Common myeloid progenitor, CD34-positive (primary cell): ENCODE measurements at regions not wholly inside any gene's neighbourhood (a gene's known extent, or its start where the extent isn't known, plus 50 kb on each side); places are given as distances from the start of the nearest gene placed in this dataset.

Experiments used
- CTCF ChIA-PET: fragments of 350-600 bp; sonication (Branson Sonifier 250); formaldehyde crosslinking; loops from one replicate; lab custom pipeline; 2021; ENCODE audit warnings: antibody characterized with exemption; lab: Charles Lee
- POLR2A ChIA-PET: fragments of 350-600 bp; sonication (Branson Sonifier 250); formaldehyde crosslinking; loops from one replicate; lab custom pipeline; 2021; ENCODE audit warnings: antibody characterized with exemption; lab: Charles Lee
- DNase-seq, 3 donors: peaks; one replicate each; pipeline versions ENCODE4 v3.0.0 to v3.0.0-alpha.2; 2013
- H3K27ac ChIP-seq, 2 experiments: 1 replicate in 1 of 2; 2 replicates in 1 of 2; pipeline ENCODE4 v1.7.0; 2013; ENCODE audit warnings: inconsistent platforms in 2 of 2, low read length in 2 of 2, mild to moderate bottlenecking in 2 of 2, low read depth in 1 of 2, moderate library complexity in 1 of 2; ENCODE audit not compliant: severe bottlenecking in 2 of 2, insufficient read depth in 1 of 2, poor library complexity in 1 of 2
- H3K27me3 ChIP-seq, 5 experiments: replicated peaks in 2 of 5; 1 replicate in 3 of 5; 2 replicates in 2 of 5; pipeline versions ENCODE4 v1.6.1 to v1.7.0; 2013; ENCODE audit warnings: low read length in 4 of 5, mild to moderate bottlenecking in 2 of 5, moderate library complexity in 2 of 5, inconsistent platforms in 1 of 5; ENCODE audit not compliant: insufficient read depth in 5 of 5, control insufficient read depth in 4 of 5
- H3K36me3 ChIP-seq, 4 experiments: 1 replicate in 2 of 4; 2 replicates in 2 of 4; pipeline versions ENCODE4 v1.6.1 to v1.7.0; 2013; ENCODE audit warnings: low read length in 3 of 4, control low read depth in 1 of 4, mild to moderate bottlenecking in 1 of 4; ENCODE audit not compliant: control insufficient read depth in 4 of 4, insufficient read depth in 4 of 4
- H3K4me1 ChIP-seq, 4 experiments: 1 replicate in 3 of 4; 2 replicates in 1 of 4; pipeline versions ENCODE4 v1.6.1 to v1.7.1; 2013; ENCODE audit warnings: low read length in 3 of 4, mild to moderate bottlenecking in 3 of 4, control low read depth in 1 of 4, inconsistent platforms in 1 of 4, moderate library complexity in 1 of 4; ENCODE audit not compliant: control insufficient read depth in 4 of 4, insufficient read depth in 4 of 4; ENCODE audit errors: control extremely low read depth in 1 of 4
- H3K4me3 ChIP-seq, 7 experiments: 1 replicate in 4 of 7; 2 replicates in 3 of 7; pipeline versions ENCODE4 v1.5.1 to v1.7.0; 2013; ENCODE audit warnings: mild to moderate bottlenecking in 7 of 7, low read length in 6 of 7, moderate library complexity in 6 of 7, inconsistent platforms in 2 of 7, low read depth in 2 of 7, control low read depth in 1 of 7; ENCODE audit not compliant: insufficient read depth in 4 of 7, control insufficient read depth in 1 of 7; ENCODE audit errors: extremely low read depth in 1 of 7
- H3K9me3 ChIP-seq, 5 experiments: 1 replicate in 4 of 5; 2 replicates in 1 of 5; pipeline versions ENCODE4 v1.6.1 to v1.7.1; 2013; ENCODE audit warnings: low read length in 4 of 5, mild to moderate bottlenecking in 2 of 5, inconsistent platforms in 1 of 5, low read depth in 1 of 5, moderate library complexity in 1 of 5; ENCODE audit not compliant: control insufficient read depth in 4 of 5, insufficient read depth in 2 of 5; ENCODE audit errors: control extremely low read depth in 1 of 5
- WGBS: methylation state at CpG from one replicate; pipeline ENCODE4 v1.1.5; 2013; ENCODE audit not compliant: insufficient coverage; 5-methylcytosine and 5-hydroxymethylcytosine counted together

DNA sequence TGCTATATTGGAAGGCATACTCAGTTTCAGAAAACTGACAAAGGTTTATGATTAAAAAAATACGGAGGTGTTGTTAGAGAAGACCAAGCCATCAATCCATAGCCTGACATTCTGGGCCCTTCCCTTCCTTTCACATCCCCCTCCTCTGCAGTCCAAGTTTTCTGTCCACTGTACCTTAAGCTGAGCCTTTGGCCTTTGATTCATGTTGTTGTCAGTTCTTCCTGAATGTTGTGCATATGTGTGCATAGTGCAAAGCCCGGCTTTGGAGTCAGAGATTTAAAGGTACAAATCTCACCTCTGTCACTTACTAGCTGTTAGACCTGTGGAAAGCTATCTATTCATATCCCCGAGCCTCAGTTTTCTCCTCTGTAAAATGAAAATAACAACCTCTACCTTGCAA is 104.9 kb upstream of the AGBL1 start:
- CTCF ChIA-PET = no interaction called here
- H3K9me3 ChIP-seq = peaks cover 1 to 8% (median 4%) of the 10 kb centered on the region in 5 experiments
- DNase-seq = no peak
- H3K4me3 ChIP-seq = no peak overlapping the region
- H3K4me1 ChIP-seq = no peaks in the 10 kb centered on the region
- no CpG with 5 or more reads among the region's 3 CpGs for WGBS
- H3K36me3 ChIP-seq = no peaks in the 10 kb centered on the region
- POLR2A ChIA-PET = no interaction called here
- H3K27me3 ChIP-seq = peaks cover 0 to 2% (median 0%) of the 10 kb centered on the region in 5 experiments
- H3K27ac ChIP-seq = no peak overlapping the region

DNA sequence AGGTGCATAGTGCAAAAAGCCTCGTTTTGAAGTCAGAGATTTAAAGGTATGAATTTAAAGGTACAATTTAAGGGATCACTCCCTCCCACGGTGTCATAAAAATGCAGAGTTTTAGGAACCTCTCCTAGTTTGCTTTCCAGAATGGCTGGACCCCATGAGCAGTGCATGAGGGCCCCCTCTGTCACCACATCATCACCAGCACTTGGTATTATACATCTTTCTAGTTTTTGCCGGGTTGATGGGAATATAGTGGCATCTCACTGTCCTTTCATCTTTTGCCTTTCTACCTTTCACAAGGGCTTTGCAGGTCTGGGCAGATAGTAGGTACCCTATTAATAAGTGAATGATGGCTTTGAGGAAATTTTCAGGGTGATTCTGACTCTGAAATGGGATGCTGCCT is 103.6 kb upstream of the AGBL1 start:
- no peak overlapping the region for H3K27ac ChIP-seq
- no peak for DNase-seq
- ChIA-PET CTCF (no interaction called here), POLR2A (no interaction called here)
- H3K27me3 ChIP-seq = peaks cover 0 to 2% (median 0%) of the 10 kb centered on the region in 5 experiments
- peaks cover 1 to 8% (median 4%) of the 10 kb centered on the region in 5 experiments for H3K9me3 ChIP-seq
- no peaks in the 10 kb centered on the region for H3K4me1 ChIP-seq
- 100% methylated on average over 2 of the region's 3 CpGs for WGBS
- H3K4me3 ChIP-seq = no peak overlapping the region
- no peaks in the 10 kb centered on the region for H3K36me3 ChIP-seq

DNA sequence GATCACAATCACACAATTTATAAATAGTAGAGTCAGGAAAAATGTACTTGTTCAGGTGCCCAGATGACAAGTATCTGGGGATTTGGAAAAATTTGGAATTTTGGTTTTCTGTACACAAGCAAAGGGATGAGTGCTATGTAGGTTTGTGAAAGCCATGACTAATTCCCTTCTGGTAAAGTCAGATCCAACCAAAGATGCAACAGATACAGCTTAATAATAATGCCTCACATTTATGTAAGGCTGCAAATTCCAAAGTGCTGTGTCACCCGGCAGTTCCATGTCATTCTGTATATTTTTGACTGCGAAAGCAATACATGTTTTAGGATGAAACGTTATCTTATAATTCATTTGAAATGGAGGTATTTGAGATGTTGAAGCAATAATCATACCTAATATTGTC is 102.7 kb upstream of the AGBL1 start:
- Histone ChIP-seq H3K9me3 (peaks cover 2 to 8% (median 4%) of the 10 kb centered on the region in 5 experiments), H3K4me3 (no peak overlapping the region), H3K4me1 (no peaks in the 10 kb centered on the region), H3K27me3 (peaks cover 0 to 2% (median 0%) of the 10 kb centered on the region in 5 experiments), H3K36me3 (no peaks in the 10 kb centered on the region), H3K27ac (no peak overlapping the region)
- DNase-seq = no peak
- POLR2A ChIA-PET = no interaction called here
- CTCF ChIA-PET = no interaction called here
- WGBS = 100% methylated on average over 2 of the region's 3 CpGs

DNA sequence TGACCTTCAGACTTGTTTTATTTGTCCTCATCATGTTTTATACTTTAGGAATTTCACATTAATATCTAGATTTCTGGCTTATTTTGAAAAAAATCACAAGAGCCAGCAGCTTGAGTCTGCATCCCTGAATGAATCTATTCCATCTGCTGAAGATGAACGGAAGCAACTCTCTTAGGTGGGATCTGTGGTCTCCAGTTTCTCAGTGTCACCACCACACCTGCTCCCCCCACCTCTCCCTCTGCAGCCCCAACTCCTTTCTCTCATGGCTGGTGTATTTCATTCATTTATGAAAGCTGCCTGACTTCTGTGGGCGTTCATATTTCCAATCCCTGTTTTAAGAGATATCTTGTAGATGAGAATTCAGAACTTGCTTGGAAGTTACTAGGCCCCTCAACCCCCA is 102.1 kb upstream of the AGBL1 start:
- H3K27ac ChIP-seq = no peak overlapping the region
- no peaks in the 10 kb centered on the region for H3K4me1 ChIP-seq
- POLR2A ChIA-PET = no interaction called here
- CTCF ChIA-PET = no interaction called here
- peaks cover 0 to 2% (median 0%) of the 10 kb centered on the region in 5 experiments for H3K27me3 ChIP-seq
- no peak overlapping the region for H3K4me3 ChIP-seq
- DNase-seq = no peak
- 100% methylated on average over 2 of the region's 2 CpGs for WGBS
- H3K36me3 ChIP-seq = no peaks in the 10 kb centered on the region
- H3K9me3 ChIP-seq = peaks cover 3 to 10% (median 4%) of the 10 kb centered on the region in 5 experiments

DNA sequence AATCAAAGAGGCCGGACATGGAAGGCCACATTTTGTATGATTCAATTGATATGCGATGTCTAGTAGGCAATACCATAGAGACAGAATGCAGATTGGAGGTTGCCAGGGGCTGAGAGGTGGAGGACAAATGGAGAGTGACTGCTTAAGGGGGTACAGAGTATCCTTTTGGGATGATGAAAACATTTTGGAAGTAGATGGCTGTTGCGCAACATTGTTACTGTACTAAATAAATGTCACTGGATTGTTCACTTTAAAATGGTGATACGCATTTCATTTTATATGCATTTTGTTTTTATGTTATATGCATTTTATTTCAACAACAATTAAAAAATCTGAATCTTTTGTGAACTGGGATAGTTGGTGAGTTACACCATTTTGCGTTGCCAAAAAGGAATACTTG is 99.7 kb upstream of the AGBL1 start:
- CTCF ChIA-PET = no interaction called here
- H3K9me3 ChIP-seq = peaks cover 3 to 8% (median 4%) of the 10 kb centered on the region in 5 experiments
- H3K27me3 ChIP-seq = no peaks in the 10 kb centered on the region
- no peak overlapping the region for H3K27ac ChIP-seq
- no peak overlapping the region for H3K4me3 ChIP-seq
- H3K36me3 ChIP-seq = no peaks in the 10 kb centered on the region
- 95% methylated on average over 3 of the region's 5 CpGs for WGBS
- no peak for DNase-seq
- H3K4me1 ChIP-seq = no peaks in the 10 kb centered on the region
- POLR2A ChIA-PET = no interaction called here

DNA sequence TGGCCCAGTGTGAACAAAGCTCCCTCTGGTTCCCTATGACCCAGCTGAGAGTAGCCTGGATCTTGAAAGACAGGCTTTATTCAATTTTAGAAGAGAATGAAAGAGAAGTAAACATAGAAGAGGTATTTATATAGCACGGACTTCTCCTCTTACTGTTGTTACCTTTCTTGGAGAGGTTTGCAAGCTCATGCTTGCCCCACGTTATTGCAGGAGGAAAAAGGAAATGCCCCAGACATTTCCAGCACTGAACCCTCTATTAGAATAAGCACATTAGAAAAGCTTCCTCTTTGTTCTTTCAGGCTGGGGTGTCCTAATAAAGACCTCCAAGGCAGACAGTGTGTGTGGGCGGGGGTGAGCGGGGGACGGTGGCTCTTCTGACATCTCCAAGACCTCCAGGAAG is 98.7 kb upstream of the AGBL1 start:
- ChIA-PET POLR2A (no interaction called here), CTCF (no interaction called here)
- Histone ChIP-seq H3K36me3 (no peaks in the 10 kb centered on the region), H3K4me3 (no peak overlapping the region), H3K27ac (no peak overlapping the region), H3K9me3 (peaks cover 2 to 6% (median 4%) of the 10 kb centered on the region in 5 experiments), H3K4me1 (no peaks in the 10 kb centered on the region), H3K27me3 (no peaks in the 10 kb centered on the region)
- no peak for DNase-seq
- WGBS = 18% methylated on average over 2 of the region's 5 CpGs

DNA sequence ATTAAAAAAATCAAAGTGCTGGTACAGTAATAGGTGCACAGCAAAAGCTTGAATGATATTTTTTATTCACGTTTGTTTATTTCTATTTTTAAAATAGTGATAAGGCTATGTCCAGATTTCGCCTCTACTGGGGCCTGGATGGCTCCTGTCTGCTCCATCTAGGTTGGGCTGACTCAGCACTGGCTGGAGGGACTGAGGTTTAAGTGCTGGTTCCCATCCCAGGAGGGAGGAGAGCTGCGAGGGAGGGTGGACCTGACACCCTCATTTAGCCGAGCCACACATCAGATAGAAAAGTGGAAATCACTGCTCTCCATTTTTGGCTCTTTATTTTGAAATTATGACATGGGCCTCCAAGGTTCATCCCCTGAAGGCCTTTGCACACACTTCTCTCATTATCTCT is 95.4 kb upstream of the AGBL1 start:
- ChIA-PET CTCF (interaction anchor here (0.6 kb wide), 1 partner anchor 44 kb away, joined by 3 read pairs; no protein-coding TSS in a partner anchor), POLR2A (no interaction called here)
- H3K4me3 ChIP-seq = no peak overlapping the region
- no peaks in the 10 kb centered on the region for H3K27me3 ChIP-seq
- H3K4me1 ChIP-seq = no peaks in the 10 kb centered on the region
- H3K36me3 ChIP-seq = no peaks in the 10 kb centered on the region
- peaks cover 0 to 3% (median 0%) of the 10 kb centered on the region in 5 experiments for H3K9me3 ChIP-seq
- H3K27ac ChIP-seq = no peak overlapping the region
- 92% methylated on average over 4 of the region's 4 CpGs for WGBS
- no peak for DNase-seq
